Endothelial cell of umbilical vein (primary cell): ENCODE measurements at regions not wholly inside any gene's neighbourhood (a gene's known extent, or its start where the extent isn't known, plus 50 kb on each side); places are given as distances from the start of the nearest gene placed in this dataset.

ENCODE experiments used
- BruUV-seq: library from RNA; stranded (reverse); fragments of 400-500 nt; replicated peaks from 2 replicates; lab custom pipeline; 2021; lab: Mats Ljungman, UMichigan
- CTCF ChIA-PET: fragments of 300-600, 350-600 bp; sonication (Branson Sonifier 250); formaldehyde crosslinking; loops from one replicate; lab custom pipeline; 2021; ENCODE audit warnings: antibody characterized with exemption, inconsistent platforms; lab: Charles Lee
- POLR2A ChIA-PET: fragments of 300-600, 350-600 bp; sonication (Branson Sonifier 250); formaldehyde crosslinking; loops from one replicate; lab custom pipeline; 2021; ENCODE audit warnings: antibody characterized with exemption, inconsistent platforms; lab: Charles Lee
- DNase-seq: peaks from one replicate; pipeline ENCODE4 v3.0.0-alpha.2; 2011; ENCODE audit warnings: low read depth, low spot score
- FAIRE-seq: peaks from 2 replicates; lab custom pipeline; 2011; peaks lifted over from hg19 to GRCh38; lab: Jason Lieb, UNC
- H2AFZ ChIP-seq: 2 replicates; pipeline ENCODE4 v1.6.0; 2012; ENCODE audit warnings: low read depth, low read length, control low read depth, inconsistent platforms
- H3K27ac ChIP-seq: 2 replicates; pipeline ENCODE4 v1.5.1; 2011; ENCODE audit warnings: low read depth, mild to moderate bottlenecking, control low read depth, low read length, moderate library complexity; ENCODE audit not compliant: insufficient read depth
- H3K27me3 ChIP-seq, 2 experiments: 2 replicates each; pipeline versions ENCODE4 v1.6.0 to v1.6.1; 2011; ENCODE audit warnings: low read length in 2 of 2, mixed read lengths in 1 of 2; ENCODE audit not compliant: control insufficient read depth in 2 of 2, insufficient read depth in 2 of 2
- H3K36me3 ChIP-seq, 2 experiments: 2 replicates in 1 of 2; 3 replicates in 1 of 2; pipeline ENCODE4 v1.5.1; 2011; ENCODE audit warnings: low read length in 2 of 2, mild to moderate bottlenecking in 1 of 2, moderate library complexity in 1 of 2; ENCODE audit not compliant: control insufficient read depth in 2 of 2, insufficient read depth in 2 of 2; ENCODE audit errors: extremely low read depth in 1 of 2
- H3K4me1 ChIP-seq: 3 replicates; pipeline ENCODE4 v1.5.1; 2011; ENCODE audit warnings: mild to moderate bottlenecking, low read length; ENCODE audit not compliant: control insufficient read depth, insufficient read depth; ENCODE audit errors: extremely low read depth
- H3K4me2 ChIP-seq: 2 replicates; pipeline ENCODE4 v1.6.1; 2011; ENCODE audit warnings: low read length, control low read depth, mixed read lengths; ENCODE audit not compliant: insufficient read depth
- H3K4me3 ChIP-seq, 3 experiments: fragments of 200-600 bp in 1 of 3; sonication (generic), shearing (Covaris generic) in 1 of 3; replicated peaks in 1 of 3; 2 replicates each; pipeline ENCODE4 v1.5.1; 2011 to 2016; ENCODE audit warnings: control low read depth in 3 of 3, low read length in 3 of 3, mild to moderate bottlenecking in 2 of 3, inconsistent platforms in 1 of 3, low read depth in 1 of 3, moderate library complexity in 1 of 3; ENCODE audit not compliant: insufficient read depth in 1 of 3
- H3K79me2 ChIP-seq: 2 replicates; pipeline ENCODE4 v1.6.0; 2012; ENCODE audit warnings: low read length, inconsistent platforms; ENCODE audit not compliant: control insufficient read depth, insufficient read depth
- H3K9ac ChIP-seq: replicated peaks from 2 replicates; pipeline ENCODE3; 2011; ENCODE audit warnings: low read length, control low read depth; ENCODE audit not compliant: insufficient read depth; ENCODE audit errors: extremely low read depth
- H3K9me1 ChIP-seq: replicated peaks from 3 replicates; pipeline ENCODE4 v1.6.0; 2011; ENCODE audit warnings: mild to moderate bottlenecking, low read length; ENCODE audit not compliant: control insufficient read depth, insufficient read depth; ENCODE audit errors: extremely low read depth
- H3K9me3 ChIP-seq: replicated peaks from 2 replicates; pipeline ENCODE4 v1.5.1; 2012; ENCODE audit warnings: low read length, inconsistent platforms; ENCODE audit not compliant: control insufficient read depth, insufficient read depth
- H4K20me1 ChIP-seq: replicated peaks from 2 replicates; pipeline ENCODE3; 2011; ENCODE audit warnings: mild to moderate bottlenecking, low read length; ENCODE audit not compliant: control insufficient read depth, insufficient read depth; ENCODE audit errors: extremely low read depth
- EZH2 ChIP-seq: IDR thresholded peaks from 2 replicates; pipeline ENCODE4 v1.6.1; 2012; ENCODE audit warnings: borderline replicate concordance, low read depth, mild to moderate bottlenecking, moderate library complexity, low read length, inconsistent platforms; ENCODE audit not compliant: severe bottlenecking
- FOS ChIP-seq: IDR thresholded peaks from 2 replicates; pipeline ENCODE4 v1.6.1; 2011; ENCODE audit warnings: mild to moderate bottlenecking, low read length, moderate library complexity, borderline replicate concordance; ENCODE audit not compliant: insufficient read depth
- GATA2 ChIP-seq: IDR thresholded peaks from 2 replicates; pipeline ENCODE4 v1.7.0; 2011; ENCODE audit warnings: low read depth, mild to moderate bottlenecking, moderate library complexity, mixed read lengths, low read length; ENCODE audit not compliant: insufficient read length, insufficient read depth
- JUN ChIP-seq: IDR thresholded peaks from 2 replicates; pipeline ENCODE4 v1.6.1; 2011; ENCODE audit warnings: borderline replicate concordance, low read depth; ENCODE audit not compliant: insufficient read length, insufficient read depth
- MYC ChIP-seq: IDR thresholded peaks from one replicate; pipeline ENCODE4 v1.6.1; 2011; ENCODE audit warnings: mild to moderate bottlenecking, low read depth, low read length
- POLR2A ChIP-seq: IDR thresholded peaks from 2 replicates; pipeline ENCODE4 v1.6.1; 2012; ENCODE audit warnings: low read depth, mild to moderate bottlenecking, control low read depth, low read length
- POLR2AphosphoS5 ChIP-seq: IDR thresholded peaks from 2 replicates; pipeline ENCODE4 v1.6.1; 2012; ENCODE audit warnings: low read depth, mild to moderate bottlenecking, control low read depth, low read length, moderate library complexity; ENCODE audit not compliant: insufficient read depth
- dilution Hi-C: fragments of 300-500 bp; cut with MboI; formaldehyde crosslinking; loops from one replicate; pipeline ENCODE4 v1.15.0; 2019; ENCODE audit warnings: low sequenced_read_pairs; ENCODE audit not compliant: extremely low pct_ligation_motif_present
- intact Hi-C: fragments of 100-400 bp; cut with micrococcal nuclease; formaldehyde crosslinking; loops from one replicate; pipeline ENCODE4 v1.10.0; 2022
- TF ChIP-seq, protein P1 (sequence below), 2 donors: IDR thresholded peaks; 1 replicate in 1 of 2; 2 replicates in 1 of 2; pipeline ENCODE4 v1.5.1; 2011; ENCODE audit warnings: low read length in 2 of 2, mild to moderate bottlenecking in 2 of 2, moderate library complexity in 2 of 2, control low read depth in 1 of 2, inconsistent platforms in 1 of 2, low read depth in 1 of 2; ENCODE audit not compliant: insufficient read depth in 1 of 2; ENCODE audit errors: extremely low read depth in 1 of 2
- TF ChIP-seq, protein P2 (sequence below): IDR thresholded peaks from 2 replicates; pipeline ENCODE4 v1.6.1; 2011; ENCODE audit not compliant: insufficient read depth, insufficient read length

DNA sequence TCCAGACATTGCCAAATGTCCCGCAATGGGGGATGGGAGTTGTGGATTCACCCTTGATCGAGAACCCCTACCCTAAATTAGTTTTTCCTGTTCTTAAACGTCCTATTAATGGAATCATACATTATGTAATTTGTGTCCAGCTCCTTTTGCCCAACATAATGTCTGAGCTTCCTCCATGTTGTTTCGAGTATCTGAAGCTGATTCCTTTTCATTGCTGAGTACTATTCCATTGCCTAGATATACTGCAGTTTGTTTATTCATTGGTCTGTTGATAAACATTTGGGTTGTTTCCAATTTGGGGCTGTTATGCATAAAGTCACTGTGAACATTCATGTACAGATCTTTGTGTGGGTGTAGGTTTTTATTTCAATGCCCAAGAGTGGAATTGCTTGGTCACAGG, 251.3 kb downstream of the BCOR start:
- POLR2A ChIA-PET, result no interaction called here
- Histone ChIP-seq H3K4me2 (no peak overlapping the region), H3K9me3 (no peaks in the 10 kb centered on the region), H3K27me3 (no peaks in the 10 kb centered on the region), H3K36me3 (no peaks in the 10 kb centered on the region), H3K9me1 (no peaks in the 10 kb centered on the region), H3K4me1 (no peaks in the 10 kb centered on the region), H4K20me1 (no peaks in the 10 kb centered on the region), H3K4me3 (no peak overlapping the region), H3K9ac (no peak overlapping the region), H3K79me2 (no peaks in the 10 kb centered on the region), H2AFZ (no peak overlapping the region), H3K27ac (no peak overlapping the region)
- CTCF ChIA-PET, result no interaction called here
- no TSS peak for BruUV-seq
- DNase-seq (no peak), FAIRE-seq (no peak)
- TF ChIP-seq POLR2AphosphoS5 (no peak), FOS (no peak), POLR2A (no peak), MYC (no peak), EZH2 (no peak), GATA2 (no peak), JUN (no peak)
- TF ChIP-seq, protein P1, sequence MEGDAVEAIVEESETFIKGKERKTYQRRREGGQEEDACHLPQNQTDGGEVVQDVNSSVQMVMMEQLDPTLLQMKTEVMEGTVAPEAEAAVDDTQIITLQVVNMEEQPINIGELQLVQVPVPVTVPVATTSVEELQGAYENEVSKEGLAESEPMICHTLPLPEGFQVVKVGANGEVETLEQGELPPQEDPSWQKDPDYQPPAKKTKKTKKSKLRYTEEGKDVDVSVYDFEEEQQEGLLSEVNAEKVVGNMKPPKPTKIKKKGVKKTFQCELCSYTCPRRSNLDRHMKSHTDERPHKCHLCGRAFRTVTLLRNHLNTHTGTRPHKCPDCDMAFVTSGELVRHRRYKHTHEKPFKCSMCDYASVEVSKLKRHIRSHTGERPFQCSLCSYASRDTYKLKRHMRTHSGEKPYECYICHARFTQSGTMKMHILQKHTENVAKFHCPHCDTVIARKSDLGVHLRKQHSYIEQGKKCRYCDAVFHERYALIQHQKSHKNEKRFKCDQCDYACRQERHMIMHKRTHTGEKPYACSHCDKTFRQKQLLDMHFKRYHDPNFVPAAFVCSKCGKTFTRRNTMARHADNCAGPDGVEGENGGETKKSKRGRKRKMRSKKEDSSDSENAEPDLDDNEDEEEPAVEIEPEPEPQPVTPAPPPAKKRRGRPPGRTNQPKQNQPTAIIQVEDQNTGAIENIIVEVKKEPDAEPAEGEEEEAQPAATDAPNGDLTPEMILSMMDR (IDR thresholded peaks at IDR 0.05; ENCODE audit: extremely low read depth in 1 of 2, insufficient read depth in 1 of 2, low read depth in 1 of 2, low read length in 2 of 2), result no peak
- TF ChIP-seq, protein P2, sequence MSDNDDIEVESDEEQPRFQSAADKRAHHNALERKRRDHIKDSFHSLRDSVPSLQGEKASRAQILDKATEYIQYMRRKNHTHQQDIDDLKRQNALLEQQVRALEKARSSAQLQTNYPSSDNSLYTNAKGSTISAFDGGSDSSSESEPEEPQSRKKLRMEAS, result no peak
- intact Hi-C loops (no loop called here), dilution Hi-C loops (no loop called here)
